T-helper 2 cell treated with Interferon-gamma antibody and Interleukin-4, amounts not matched to agents 5 μg/mL and 100 μg/mL, for 36 hours (primary cell): ENCODE measurements at regions not wholly inside any gene's neighbourhood (a gene's known extent, or its start where the extent isn't known, plus 50 kb on each side); places are given as distances from the start of the nearest gene placed in this dataset.

Experiments used
- DNase-seq: peaks from one replicate; pipeline ENCODE4 v3.0.0; 2021; ENCODE audit warnings: low spot score
- H3K27ac Mint-ChIP-seq: one replicate; pipeline ENCODE4 v1.8.0; 2021; ENCODE audit warnings: mild to moderate bottlenecking, mixed read lengths
- H3K27me3 Mint-ChIP-seq: one replicate; pipeline ENCODE4 v1.8.0; 2021; ENCODE audit warnings: low read depth, mixed read lengths
- H3K36me3 Mint-ChIP-seq: one replicate; pipeline ENCODE4 v1.8.0; 2021; ENCODE audit warnings: low read depth, mixed read lengths
- H3K4me1 Mint-ChIP-seq: one replicate; pipeline ENCODE4 v1.8.0; 2021; ENCODE audit warnings: low read depth, mixed read lengths
- H3K4me3 Mint-ChIP-seq: one replicate; pipeline ENCODE4 v1.8.0; 2022; ENCODE audit warnings: mild to moderate bottlenecking, moderate library complexity, mixed read lengths
- H3K9me3 Mint-ChIP-seq: one replicate; pipeline ENCODE4 v1.8.0; 2021; ENCODE audit warnings: mixed read lengths

GRCh38 chr1:101165532-101165931, 71.3 kb upstream of the S1PR1 start:
- H3K9me3 Mint-ChIP-seq, result peaks cover 8% of the 10 kb centered on the region
- peaks cover 31% of the 10 kb centered on the region for H3K4me1 Mint-ChIP-seq

GRCh38 chr1:101164776-101165175, 72.0 kb upstream of the S1PR1 start:
- no peak for DNase-seq
- Mint-ChIP-seq H3K9me3 (peaks cover 10% of the 10 kb centered on the region), H3K36me3 (peaks cover 12% of the 10 kb centered on the region), H3K27me3 (no peaks in the 10 kb centered on the region), H3K4me3 (no peak overlapping the region), H3K4me1 (peaks cover 31% of the 10 kb centered on the region), H3K27ac (no peak overlapping the region)

More at GRCh38 chr1:101165532-101165931, 71.3 kb upstream of the S1PR1 start:
- Mint-ChIP-seq H3K36me3 (peaks cover 12% of the 10 kb centered on the region), H3K27ac (no peak overlapping the region), H3K4me3 (no peak overlapping the region), H3K27me3 (no peaks in the 10 kb centered on the region)
- no peak for DNase-seq

GRCh38 chr1:101162736-101163735, 73.8 kb upstream of the S1PR1 start:
- peaks cover 24% of the 10 kb centered on the region for H3K4me1 Mint-ChIP-seq
- no peak overlapping the region for H3K27ac Mint-ChIP-seq
- no peak overlapping the region for H3K4me3 Mint-ChIP-seq
- peaks cover 14% of the 10 kb centered on the region for H3K9me3 Mint-ChIP-seq
- H3K36me3 Mint-ChIP-seq, result peaks cover 10% of the 10 kb centered on the region
- no peak for DNase-seq
- no peaks in the 10 kb centered on the region for H3K27me3 Mint-ChIP-seq

- DNase-seq, result no peak
- Mint-ChIP-seq H3K27ac (no peak overlapping the region), H3K27me3 (no peaks in the 10 kb centered on the region), H3K4me1 (peaks cover 17% of the 10 kb centered on the region), H3K4me3 (no peak overlapping the region), H3K9me3 (peaks cover 10% of the 10 kb centered on the region), H3K36me3 (peaks cover 4% of the 10 kb centered on the region)
Observed at GRCh38 chr1:101162300-101162699, 74.5 kb upstream of the S1PR1 start.

- Mint-ChIP-seq H3K9me3 (peaks cover 9% of the 10 kb centered on the region), H3K27me3 (no peaks in the 10 kb centered on the region), H3K4me3 (no peak overlapping the region), H3K36me3 (peaks cover 2% of the 10 kb centered on the region), H3K4me1 (peaks cover 16% of the 10 kb centered on the region), H3K27ac (no peak overlapping the region)
- DNase-seq, result no peak
Observed at GRCh38 chr1:101161619-101162018, 75.2 kb upstream of the S1PR1 start.

GRCh38 chr1:101158424-101158823, 78.4 kb upstream of the S1PR1 start:
- no peaks in the 10 kb centered on the region for H3K36me3 Mint-ChIP-seq
- H3K4me1 Mint-ChIP-seq, result peaks cover 12% of the 10 kb centered on the region
- H3K27ac Mint-ChIP-seq, result no peak overlapping the region
- no peaks in the 10 kb centered on the region for H3K27me3 Mint-ChIP-seq
- H3K4me3 Mint-ChIP-seq, result no peak overlapping the region
- DNase-seq, result no peak
- peaks cover 9% of the 10 kb centered on the region for H3K9me3 Mint-ChIP-seq

GRCh38 chr1:101154547-101154946, 82.3 kb upstream of the S1PR1 start:
- no peak overlapping the region for H3K27ac Mint-ChIP-seq
- no peaks in the 10 kb centered on the region for H3K36me3 Mint-ChIP-seq
- H3K27me3 Mint-ChIP-seq, result no peaks in the 10 kb centered on the region
- no peak for DNase-seq
- no peak overlapping the region for H3K4me3 Mint-ChIP-seq
- H3K9me3 Mint-ChIP-seq, result peaks cover 2% of the 10 kb centered on the region
- peaks cover 27% of the 10 kb centered on the region for H3K4me1 Mint-ChIP-seq

GRCh38 chr1:101153692-101154091, 83.1 kb upstream of the S1PR1 start:
- no peak overlapping the region for H3K4me3 Mint-ChIP-seq
- peaks cover 35% of the 10 kb centered on the region for H3K4me1 Mint-ChIP-seq
- no peaks in the 10 kb centered on the region for H3K36me3 Mint-ChIP-seq
- H3K9me3 Mint-ChIP-seq, result no peaks in the 10 kb centered on the region
- no peak for DNase-seq
- no peak overlapping the region for H3K27ac Mint-ChIP-seq
- H3K27me3 Mint-ChIP-seq, result no peaks in the 10 kb centered on the region

- no peak overlapping the region for H3K27ac Mint-ChIP-seq
- H3K4me3 Mint-ChIP-seq, result no peak overlapping the region
- H3K36me3 Mint-ChIP-seq, result no peaks in the 10 kb centered on the region
- peaks cover 32% of the 10 kb centered on the region for H3K4me1 Mint-ChIP-seq
- no peak for DNase-seq
- H3K27me3 Mint-ChIP-seq, result no peaks in the 10 kb centered on the region
- H3K9me3 Mint-ChIP-seq, result no peaks in the 10 kb centered on the region
Observed at GRCh38 chr1:101152633-101153032, 84.2 kb upstream of the S1PR1 start.

- Mint-ChIP-seq H3K9me3 (no peaks in the 10 kb centered on the region), H3K27me3 (no peaks in the 10 kb centered on the region), H3K36me3 (no peaks in the 10 kb centered on the region), H3K4me1 (peaks cover 29% of the 10 kb centered on the region), H3K27ac (no peak overlapping the region), H3K4me3 (no peak overlapping the region)
- no peak for DNase-seq
Observed at GRCh38 chr1:101151286-101151685, 85.5 kb upstream of the S1PR1 start.

GRCh38 chr1:101150670-101151069, 86.1 kb upstream of the S1PR1 start:
- H3K27me3 Mint-ChIP-seq, result no peaks in the 10 kb centered on the region
- no peak overlapping the region for H3K27ac Mint-ChIP-seq
- no peaks in the 10 kb centered on the region for H3K9me3 Mint-ChIP-seq
- H3K4me1 Mint-ChIP-seq, result peaks cover 29% of the 10 kb centered on the region
- no peak overlapping the region for H3K4me3 Mint-ChIP-seq
- no peaks in the 10 kb centered on the region for H3K36me3 Mint-ChIP-seq
- DNase-seq, result no peak

GRCh38 chr1:101150266-101150665, 86.6 kb upstream of the S1PR1 start:
- Mint-ChIP-seq H3K4me1 (peaks cover 32% of the 10 kb centered on the region), H3K9me3 (no peaks in the 10 kb centered on the region), H3K36me3 (no peaks in the 10 kb centered on the region), H3K4me3 (no peak overlapping the region), H3K27me3 (no peaks in the 10 kb centered on the region), H3K27ac (no peak overlapping the region)
- no peak for DNase-seq

GRCh38 chr1:101148980-101149379, 87.8 kb upstream of the S1PR1 start:
- peaks cover 34% of the 10 kb centered on the region for H3K4me1 Mint-ChIP-seq
- DNase-seq, result no peak
- no peak overlapping the region for H3K27ac Mint-ChIP-seq
- no peaks in the 10 kb centered on the region for H3K27me3 Mint-ChIP-seq
- peaks cover 2% of the 10 kb centered on the region for H3K36me3 Mint-ChIP-seq
- no peak overlapping the region for H3K4me3 Mint-ChIP-seq
- H3K9me3 Mint-ChIP-seq, result no peaks in the 10 kb centered on the region

GRCh38 chr1:101147381-101147780, 89.4 kb upstream of the S1PR1 start:
- Mint-ChIP-seq H3K4me3 (no peak overlapping the region), H3K4me1 (peaks cover 29% of the 10 kb centered on the region), H3K27me3 (no peaks in the 10 kb centered on the region), H3K36me3 (peaks cover 3% of the 10 kb centered on the region), H3K27ac (no peak overlapping the region), H3K9me3 (no peaks in the 10 kb centered on the region)
- DNase-seq, result no peak
